HEK293 (cell line): ENCODE measurements at regions not wholly inside any gene's neighbourhood (a gene's known extent, or its start where the extent isn't known, plus 50 kb on each side); places are given as distances from the start of the nearest gene placed in this dataset.

ENCODE experiments used
- CTCF ChIA-PET: fragments of 350-600 bp; formaldehyde crosslinking; extraction: SDS; loops from one replicate; lab custom pipeline; 2021; ENCODE audit warnings: antibody characterized with exemption; lab: Yijun Ruan, JAX
- POLR2A ChIA-PET: fragments of 300-600 bp; formaldehyde crosslinking; extraction: SDS; loops from one replicate; lab custom pipeline; 2020; ENCODE audit warnings: antibody characterized with exemption, inconsistent platforms; lab: Yijun Ruan, JAX
- H3K27ac ChIP-seq: fragments of 200-500 bp; sonication (Bioruptor generic); 2 replicates; pipeline ENCODE4 v1.5.1; 2014; ENCODE audit warnings: low read depth, low read length, control low read depth, inconsistent platforms; ENCODE audit errors: extremely low read depth
- H3K36me3 ChIP-seq, 2 experiments: fragments of 200-500 bp in 1 of 2; sonication (Bioruptor generic) in 1 of 2; 1 replicate in 1 of 2; 2 replicates in 1 of 2; pipeline ENCODE4 v1.5.1; 2014 to 2017; ENCODE audit warnings: inconsistent platforms in 2 of 2, low read length in 2 of 2; ENCODE audit not compliant: control insufficient read depth in 2 of 2, insufficient read depth in 1 of 2
- H3K4me1 ChIP-seq: fragments of 200-500 bp; sonication (Bioruptor generic); 2 replicates; pipeline ENCODE4 v1.5.1; 2014; ENCODE audit warnings: mild to moderate bottlenecking, low read length, inconsistent platforms; ENCODE audit not compliant: control insufficient read depth, insufficient read depth
- H3K4me3 ChIP-seq: 2 replicates; pipeline ENCODE4 v1.5.1; 2011; ENCODE audit warnings: low read depth, mild to moderate bottlenecking, control low read depth, low read length, moderate library complexity
- H3K9me3 ChIP-seq: fragments of 200-500 bp; sonication (Bioruptor generic); 2 replicates; pipeline ENCODE4 v1.5.1; 2014; ENCODE audit warnings: low read depth, low read length, inconsistent platforms; ENCODE audit not compliant: control insufficient read depth, insufficient read depth
- GLIS1 ChIP-seq: fragments of 450-650 bp; formaldehyde crosslinking; IDR thresholded peaks from 2 replicates; pipeline ENCODE4 v1.5.1; 2016; ENCODE audit warnings: missing biosample characterization, missing genetic modification characterization
- SCRT2 ChIP-seq: fragments of 450-650 bp; formaldehyde crosslinking; IDR thresholded peaks from 2 replicates; pipeline ENCODE4 v1.5.1; 2016; ENCODE audit warnings: missing biosample characterization, missing genetic modification characterization
- SP7 ChIP-seq: fragments of 450-650 bp; formaldehyde crosslinking; IDR thresholded peaks from 2 replicates; pipeline ENCODE4 v1.5.1; 2016; ENCODE audit warnings: missing biosample characterization, missing genetic modification characterization
- ZEB2 ChIP-seq: fragments of 450-650 bp; formaldehyde crosslinking; IDR thresholded peaks from 2 replicates; pipeline ENCODE4 v1.5.1; 2016; ENCODE audit warnings: missing biosample characterization, missing genetic modification characterization
- ZFP69B ChIP-seq: fragments of 450-650 bp; formaldehyde crosslinking; IDR thresholded peaks from 2 replicates; pipeline ENCODE4 v1.5.1; 2016; ENCODE audit warnings: missing biosample characterization, missing genetic modification characterization
- ZIC2 ChIP-seq: fragments of 450-650 bp; formaldehyde crosslinking; IDR thresholded peaks from 2 replicates; pipeline ENCODE4 v1.5.1; 2016; ENCODE audit warnings: missing biosample characterization, missing genetic modification characterization
- ZNF23 ChIP-seq: fragments of 450-650 bp; formaldehyde crosslinking; IDR thresholded peaks from 2 replicates; pipeline ENCODE4 v1.5.1; 2016; ENCODE audit warnings: missing biosample characterization, missing genetic modification characterization, borderline replicate concordance
- ZNF311 ChIP-seq: fragments of 450-650 bp; formaldehyde crosslinking; IDR thresholded peaks from 2 replicates; pipeline ENCODE4 v1.5.1; 2017; ENCODE audit warnings: missing biosample characterization, missing genetic modification characterization, borderline replicate concordance
- ZNF561 ChIP-seq: fragments of 450-650 bp; IDR thresholded peaks from 2 replicates; pipeline ENCODE4 v1.5.1; 2018; ENCODE audit warnings: missing biosample characterization, missing genetic modification characterization, borderline replicate concordance
- ZNF600 ChIP-seq: fragments of 450-650 bp; formaldehyde crosslinking; IDR thresholded peaks from 2 replicates; pipeline ENCODE4 v1.5.1; 2016; ENCODE audit warnings: missing biosample characterization, missing genetic modification characterization
- ZNF670 ChIP-seq: fragments of 450-650 bp; formaldehyde crosslinking; IDR thresholded peaks from 2 replicates; pipeline ENCODE4 v1.5.1; 2016; ENCODE audit warnings: missing biosample characterization, missing genetic modification characterization, low read depth
- ZNF792 ChIP-seq: fragments of 450-650 bp; formaldehyde crosslinking; IDR thresholded peaks from 2 replicates; pipeline ENCODE4 v1.5.1; 2016; ENCODE audit warnings: missing biosample characterization, missing genetic modification characterization
- TF ChIP-seq, protein P1 (sequence below): fragments of 450-650 bp; formaldehyde crosslinking; IDR thresholded peaks from 2 replicates; pipeline ENCODE4 v1.5.1; 2016; ENCODE audit warnings: missing biosample characterization, missing genetic modification characterization

DNA sequence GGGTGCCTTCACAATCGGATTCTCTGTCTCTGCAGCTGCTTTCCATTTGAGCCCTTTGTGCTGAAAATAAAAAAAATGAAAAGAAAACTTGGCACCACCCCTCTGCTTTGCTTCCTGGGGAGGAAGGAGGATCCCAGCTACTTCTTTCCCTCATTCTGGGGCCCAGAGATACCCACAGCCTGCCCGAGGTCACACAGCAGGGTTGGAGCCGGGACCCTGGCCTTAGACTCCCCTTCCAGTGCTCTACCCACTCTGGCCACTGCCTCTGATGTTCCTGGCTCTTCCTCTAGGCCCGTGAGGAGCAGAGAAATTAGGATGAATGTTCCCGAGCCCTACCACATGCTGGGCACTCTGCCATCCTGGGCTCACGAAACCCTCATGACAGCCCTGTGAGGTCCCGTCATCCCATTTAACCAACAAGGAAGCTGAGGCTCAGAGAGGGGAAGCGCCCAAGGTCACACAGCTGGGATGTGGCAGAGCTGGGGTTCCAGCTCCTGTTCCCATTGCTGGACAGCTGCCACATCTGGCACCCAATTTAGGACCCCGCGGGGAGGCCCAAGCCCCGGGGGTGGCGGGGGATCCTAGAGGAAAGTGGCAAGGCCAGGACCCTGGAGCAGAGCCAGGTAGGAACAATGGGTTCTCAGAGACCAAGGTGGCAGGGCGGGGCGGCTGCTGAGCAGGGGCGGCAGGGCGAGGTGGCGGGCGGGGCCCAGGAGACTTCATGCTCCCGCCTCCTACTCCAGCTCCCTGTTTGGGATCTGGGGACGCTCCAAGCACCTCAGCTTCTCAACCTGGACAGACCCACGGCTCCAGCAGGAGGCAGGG is 76.6 kb downstream of the CEBPB start (continued):
- TF ChIP-seq ZNF600 (tag by site-specific recombination): 0 out of 2 replicates have a peak, but pooled peaks have one; percentile 9
- TF ChIP-seq, protein P1, sequence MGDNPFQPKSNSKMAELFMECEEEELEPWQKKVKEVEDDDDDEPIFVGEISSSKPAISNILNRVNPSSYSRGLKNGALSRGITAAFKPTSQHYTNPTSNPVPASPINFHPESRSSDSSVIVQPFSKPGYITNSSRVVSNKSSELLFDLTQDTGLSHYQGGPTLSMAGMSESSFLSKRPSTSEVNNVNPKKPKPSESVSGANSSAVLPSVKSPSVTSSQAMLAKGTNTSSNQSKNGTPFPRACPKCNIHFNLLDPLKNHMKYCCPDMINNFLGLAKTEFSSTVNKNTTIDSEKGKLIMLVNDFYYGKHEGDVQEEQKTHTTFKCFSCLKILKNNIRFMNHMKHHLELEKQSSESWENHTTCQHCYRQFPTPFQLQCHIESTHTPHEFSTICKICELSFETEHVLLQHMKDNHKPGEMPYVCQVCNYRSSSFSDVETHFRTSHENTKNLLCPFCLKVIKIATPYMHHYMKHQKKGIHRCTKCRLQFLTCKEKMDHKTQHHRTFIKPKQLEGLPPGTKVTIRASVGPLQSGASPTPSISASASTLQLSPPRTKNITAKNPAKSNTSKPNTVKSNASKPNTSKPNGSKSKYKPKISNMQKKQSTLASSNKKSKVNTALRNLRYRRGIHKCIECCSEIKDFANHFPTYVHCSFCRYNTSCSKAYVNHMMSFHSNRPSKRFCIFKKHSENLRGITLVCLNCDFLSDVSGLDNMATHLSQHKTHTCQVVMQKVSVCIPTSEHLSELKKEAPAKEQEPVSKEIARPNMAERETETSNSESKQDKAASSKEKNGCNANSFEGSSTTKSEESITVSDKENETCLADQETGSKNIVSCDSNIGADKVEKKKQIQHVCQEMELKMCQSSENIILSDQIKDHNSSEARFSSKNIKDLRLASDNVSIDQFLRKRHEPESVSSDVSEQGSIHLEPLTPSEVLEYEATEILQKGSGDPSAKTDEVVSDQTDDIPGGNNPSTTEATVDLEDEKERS (tag by site-specific recombination): no peak
- TF ChIP-seq ZNF670: no peak
- peak; percentile 48 for TF ChIP-seq GLIS1 (tag by site-specific recombination)
- TF ChIP-seq ZNF792 (tag by site-specific recombination): no peak

DNA sequence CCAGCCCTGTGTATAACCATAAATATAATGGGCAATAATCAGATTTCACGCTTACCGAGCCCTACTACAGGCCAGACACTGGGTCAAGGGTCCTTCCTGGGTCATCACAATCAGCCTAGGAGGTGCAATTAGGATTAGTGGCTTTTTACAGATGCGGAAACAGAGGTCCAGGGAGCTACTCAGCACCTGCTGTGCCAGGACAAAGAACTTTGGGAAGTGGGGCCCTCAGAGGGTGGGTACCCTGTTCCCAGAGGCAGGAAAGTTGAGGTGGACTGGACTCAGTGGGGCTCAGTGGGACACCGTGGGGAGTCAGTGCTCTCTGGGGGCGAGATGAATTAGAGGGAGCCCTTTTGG is 77.2 kb downstream of the CEBPB start:
- Histone ChIP-seq H3K4me1 (no peaks in the 10 kb centered on the region), H3K9me3 (no peaks in the 10 kb centered on the region), H3K27ac (no peak overlapping the region), H3K4me3 (no peak overlapping the region), H3K36me3 (no peaks in the 10 kb centered on the region)
- POLR2A ChIA-PET: no interaction called here
- CTCF ChIA-PET: interaction anchor here (0.9 kb wide), 1 partner anchor 37 kb away, joined by 3 read pairs; no protein-coding TSS in a partner anchor
- TF ChIP-seq ZIC2 (tag by site-specific recombination) (peak; percentile 49), ZEB2 (tag by site-specific recombination) (no peak)

DNA sequence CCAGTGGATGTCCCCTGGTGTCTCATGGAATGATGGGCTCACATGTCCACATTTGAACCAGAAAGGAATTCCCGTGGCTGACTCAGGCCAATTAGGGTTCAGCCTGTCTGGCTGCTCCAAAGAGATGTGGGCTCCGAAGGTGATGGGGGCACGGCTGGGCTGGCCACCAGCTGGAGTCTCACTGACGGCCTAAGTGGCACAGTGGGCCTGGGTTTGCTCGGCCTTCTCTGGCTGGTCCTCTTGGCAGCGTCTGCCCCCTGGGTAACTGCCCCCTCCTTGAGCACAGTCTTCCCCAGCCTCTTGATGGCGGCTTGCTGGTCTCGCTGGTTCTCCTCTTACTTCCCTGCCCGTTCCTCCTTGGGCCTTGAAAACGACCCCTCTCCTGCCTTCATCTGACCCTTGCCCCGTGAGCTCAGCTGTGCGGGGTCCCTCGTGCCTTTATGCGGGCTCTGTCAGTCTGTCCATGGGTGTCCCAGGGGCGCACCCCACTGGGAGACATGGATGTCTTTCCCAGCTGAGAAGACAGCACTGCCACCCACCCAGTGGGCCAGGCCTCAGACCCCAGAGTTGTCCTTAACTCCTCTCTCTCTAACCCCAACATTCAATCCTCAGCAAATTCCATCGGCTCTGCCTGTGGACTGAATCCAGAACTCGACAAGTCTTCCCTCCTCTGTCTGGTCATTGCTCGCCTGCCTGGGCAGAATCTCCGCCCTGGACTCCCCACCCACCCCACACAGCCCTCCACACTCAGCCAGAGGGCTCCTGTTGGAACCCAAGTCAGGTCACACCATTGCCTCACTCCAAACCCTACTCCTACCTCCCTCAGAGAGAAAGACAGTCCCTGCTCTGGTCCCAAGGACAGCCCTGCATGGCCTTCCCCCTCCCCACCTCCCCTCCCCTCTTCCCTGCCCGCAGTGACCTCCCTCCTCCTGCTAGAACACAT is 78.7 kb downstream of the CEBPB start:
- ChIA-PET CTCF (no interaction called here), POLR2A (no interaction called here)

GRCh38 chr20:50270034-50270395 is 79.4 kb downstream of the CEBPB start:
- POLR2A ChIA-PET: no interaction called here
- no peak for TF ChIP-seq ZFP69B (tag by site-specific recombination)
- TF ChIP-seq SP7 (tag by site-specific recombination): no peak
- CTCF ChIA-PET: no interaction called here
- no peaks in the 10 kb centered on the region for H3K9me3 ChIP-seq
- no peak overlapping the region for H3K4me3 ChIP-seq
- H3K36me3 ChIP-seq: no peaks in the 10 kb centered on the region
- no peak overlapping the region for H3K27ac ChIP-seq
- no peaks in the 10 kb centered on the region for H3K4me1 ChIP-seq

More for the DNA sequence above, 78.7 kb downstream of the CEBPB start:
- Histone ChIP-seq H3K36me3 (no peaks in the 10 kb centered on the region), H3K4me1 (no peaks in the 10 kb centered on the region), H3K27ac (no peak overlapping the region), H3K4me3 (no peak overlapping the region)
- TF ChIP-seq ZNF311 (tag by site-specific recombination): no peak
- TF ChIP-seq ZNF561 (tag by site-specific recombination): no peak
- no peak for TF ChIP-seq SCRT2
- no peak for TF ChIP-seq ZNF23 (tag by site-specific recombination)
- TF ChIP-seq, all 188 proteins: peak for 0
- H3K9me3 ChIP-seq: no peaks in the 10 kb centered on the region
